SJSA1 (cell line): ENCODE measurements at regions not wholly inside any gene's neighbourhood (a gene's known extent, or its start where the extent isn't known, plus 50 kb on each side); places are given as distances from the start of the nearest gene placed in this dataset.

Experiments
- DNase-seq, 2 experiments: peaks; one replicate each; pipeline ENCODE4 v3.0.0-alpha.2; 2015 to 2020; ENCODE audit warnings: low spot score in 2 of 2, low read depth in 1 of 2
- H3K27ac ChIP-seq: fragments of 250-450 bp; sonication (Bioruptor Pico); 2 replicates; pipeline ENCODE4 v1.5.1; 2020; ENCODE audit warnings: mild to moderate bottlenecking, moderate library complexity
- H3K27me3 ChIP-seq: fragments of 250-450 bp; sonication (Bioruptor Pico); replicated peaks from 2 replicates; pipeline ENCODE4 v1.5.1; 2020; ENCODE audit warnings: mild to moderate bottlenecking, moderate library complexity
- H3K36me3 ChIP-seq: fragments of 250-450 bp; sonication (Bioruptor Pico); 2 replicates; pipeline ENCODE4 v1.5.1; 2020; ENCODE audit warnings: mild to moderate bottlenecking
- H3K4me1 ChIP-seq: fragments of 250-450 bp; sonication (Bioruptor Pico); replicated peaks from 2 replicates; pipeline ENCODE4 v1.6.1; 2021; ENCODE audit warnings: mild to moderate bottlenecking
- H3K4me3 ChIP-seq: fragments of 250-450 bp; sonication (Bioruptor Pico); 2 replicates; pipeline ENCODE4 v1.5.1; 2020; ENCODE audit warnings: mild to moderate bottlenecking
- H3K9me3 ChIP-seq: fragments of 250-450 bp; sonication (Bioruptor Pico); replicated peaks from 2 replicates; pipeline ENCODE4 v1.5.1; 2020; ENCODE audit warnings: mild to moderate bottlenecking

DNA sequence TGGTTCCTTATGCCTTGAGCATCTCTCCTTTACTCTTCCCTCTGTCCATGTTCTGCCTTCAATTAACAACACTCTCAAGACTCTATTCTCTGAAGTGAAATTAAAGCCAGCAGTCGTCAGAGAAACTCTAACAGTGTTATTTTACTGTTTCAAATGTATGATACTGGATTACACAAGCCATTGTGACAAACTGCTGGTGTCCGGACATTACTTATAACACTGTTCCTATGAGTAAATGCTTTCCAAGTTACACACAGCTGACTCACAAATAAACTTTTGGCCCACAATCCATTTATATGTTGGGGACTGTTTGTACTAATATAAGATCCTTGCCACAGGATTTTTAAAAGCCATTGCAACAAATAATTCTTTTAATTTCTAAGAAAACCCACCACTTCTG lies 63.2 kb upstream of the GHR start:
- Histone ChIP-seq H3K4me1 (no peaks in the 10 kb centered on the region), H3K36me3 (no peaks in the 10 kb centered on the region), H3K27me3 (0 out of 2 replicates have a peak, but pooled peaks cover 2% of the 10 kb centered on the region), H3K9me3 (no peaks in the 10 kb centered on the region), H3K4me3 (no peak overlapping the region), H3K27ac (no peak overlapping the region)
- peak in 1 of 2 experiments; percentile 8 for DNase-seq

GRCh38 chr5:42360616-42361314 lies 62.5 kb upstream of the GHR start:
- no peaks in the 10 kb centered on the region for H3K9me3 ChIP-seq
- no peaks in the 10 kb centered on the region for H3K36me3 ChIP-seq
- no peak overlapping the region for H3K27ac ChIP-seq
- H3K4me3 ChIP-seq, result no peak overlapping the region
- no peaks in the 10 kb centered on the region for H3K4me1 ChIP-seq
- no peak for DNase-seq
- H3K27me3 ChIP-seq, result 0 out of 2 replicates have a peak, but pooled peaks cover 2% of the 10 kb centered on the region

DNA sequence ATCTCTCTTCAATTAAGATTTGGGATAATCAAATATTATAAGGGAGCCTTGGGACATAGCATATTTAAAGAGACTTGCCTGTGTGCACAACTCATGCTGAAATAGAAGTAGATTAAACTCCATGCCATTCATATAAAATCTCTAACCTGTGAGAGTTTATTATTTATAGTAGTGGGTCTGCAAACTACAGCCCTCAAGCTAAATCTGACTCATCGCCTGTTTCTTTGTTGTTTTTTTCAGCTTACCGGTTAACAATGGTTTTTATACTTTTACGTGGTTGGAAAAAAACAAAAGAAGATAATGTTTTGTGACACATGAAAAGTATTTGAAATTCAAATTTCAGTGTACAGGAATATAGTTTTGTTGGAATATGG lies 61.9 kb upstream of the GHR start:
- H3K4me3 ChIP-seq, result no peak overlapping the region
- no peak for DNase-seq
- no peaks in the 10 kb centered on the region for H3K36me3 ChIP-seq
- H3K27me3 ChIP-seq, result 0 out of 2 replicates have a peak, but pooled peaks cover 2% of the 10 kb centered on the region
- H3K9me3 ChIP-seq, result no peaks in the 10 kb centered on the region
- H3K4me1 ChIP-seq, result no peaks in the 10 kb centered on the region
- no peak overlapping the region for H3K27ac ChIP-seq

DNA sequence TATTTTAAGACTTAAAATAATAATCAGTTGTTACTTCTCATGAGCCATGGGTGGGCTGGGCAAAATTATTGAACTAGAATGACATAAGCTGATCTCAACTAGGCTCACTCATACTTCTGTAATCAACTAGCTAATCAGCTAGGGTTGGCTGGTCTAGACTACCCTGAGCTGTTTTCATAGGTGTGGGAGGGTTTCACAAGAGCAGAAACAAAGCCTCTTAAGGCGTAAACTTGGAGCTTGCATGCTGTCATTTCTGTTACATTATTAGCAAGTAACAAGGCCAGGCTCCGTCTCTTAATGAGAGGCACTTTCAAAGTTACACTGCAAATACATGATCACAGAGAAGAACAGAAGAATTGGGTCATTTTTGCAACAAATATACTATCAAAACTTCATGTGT lies 57.2 kb upstream of the GHR start:
- Histone ChIP-seq H3K27me3 (0 out of 2 replicates have a peak, but pooled peaks cover 2% of the 10 kb centered on the region), H3K36me3 (no peaks in the 10 kb centered on the region), H3K27ac (no peak overlapping the region), H3K4me3 (no peak overlapping the region), H3K4me1 (no peaks in the 10 kb centered on the region), H3K9me3 (no peaks in the 10 kb centered on the region)
- DNase-seq, result no peak
